AG09319 (cell line): ENCODE measurements at regions not wholly inside any gene's neighbourhood (a gene's known extent, or its start where the extent isn't known, plus 50 kb on each side); places are given as distances from the start of the nearest gene placed in this dataset.

Experiments
- DNase-seq: peaks from one replicate; pipeline ENCODE4 v3.0.0-alpha.2; 2010; ENCODE audit warnings: low read depth; ENCODE audit errors: extremely low read depth
- TF ChIP-seq, protein P1 (sequence below): IDR thresholded peaks from 2 replicates; pipeline ENCODE4 v1.5.1; 2011; ENCODE audit warnings: low read depth, mild to moderate bottlenecking, inconsistent platforms, low read length, moderate library complexity

DNA sequence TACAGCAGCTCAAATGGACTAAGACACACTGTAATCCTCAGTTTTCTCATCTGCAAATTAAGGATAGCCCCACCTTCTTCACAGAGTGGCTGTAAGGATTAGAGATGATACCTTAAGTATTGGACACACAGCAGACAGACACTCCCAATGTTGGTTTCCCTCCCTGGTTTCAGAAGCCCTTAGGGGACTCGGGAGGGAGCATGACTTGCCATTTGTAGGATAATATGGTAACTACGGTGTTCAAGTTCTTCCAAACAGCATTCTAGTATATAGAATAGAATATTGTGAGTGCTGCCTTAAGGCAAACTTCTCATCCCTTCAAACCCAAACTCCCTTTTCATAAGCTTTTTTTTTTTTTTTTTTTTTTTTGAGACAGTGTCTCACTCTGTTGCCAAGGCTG is 101.9 kb downstream of the COPRS start:
- DNase-seq = no peak
- TF ChIP-seq, protein P1, sequence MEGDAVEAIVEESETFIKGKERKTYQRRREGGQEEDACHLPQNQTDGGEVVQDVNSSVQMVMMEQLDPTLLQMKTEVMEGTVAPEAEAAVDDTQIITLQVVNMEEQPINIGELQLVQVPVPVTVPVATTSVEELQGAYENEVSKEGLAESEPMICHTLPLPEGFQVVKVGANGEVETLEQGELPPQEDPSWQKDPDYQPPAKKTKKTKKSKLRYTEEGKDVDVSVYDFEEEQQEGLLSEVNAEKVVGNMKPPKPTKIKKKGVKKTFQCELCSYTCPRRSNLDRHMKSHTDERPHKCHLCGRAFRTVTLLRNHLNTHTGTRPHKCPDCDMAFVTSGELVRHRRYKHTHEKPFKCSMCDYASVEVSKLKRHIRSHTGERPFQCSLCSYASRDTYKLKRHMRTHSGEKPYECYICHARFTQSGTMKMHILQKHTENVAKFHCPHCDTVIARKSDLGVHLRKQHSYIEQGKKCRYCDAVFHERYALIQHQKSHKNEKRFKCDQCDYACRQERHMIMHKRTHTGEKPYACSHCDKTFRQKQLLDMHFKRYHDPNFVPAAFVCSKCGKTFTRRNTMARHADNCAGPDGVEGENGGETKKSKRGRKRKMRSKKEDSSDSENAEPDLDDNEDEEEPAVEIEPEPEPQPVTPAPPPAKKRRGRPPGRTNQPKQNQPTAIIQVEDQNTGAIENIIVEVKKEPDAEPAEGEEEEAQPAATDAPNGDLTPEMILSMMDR = no peak

DNA sequence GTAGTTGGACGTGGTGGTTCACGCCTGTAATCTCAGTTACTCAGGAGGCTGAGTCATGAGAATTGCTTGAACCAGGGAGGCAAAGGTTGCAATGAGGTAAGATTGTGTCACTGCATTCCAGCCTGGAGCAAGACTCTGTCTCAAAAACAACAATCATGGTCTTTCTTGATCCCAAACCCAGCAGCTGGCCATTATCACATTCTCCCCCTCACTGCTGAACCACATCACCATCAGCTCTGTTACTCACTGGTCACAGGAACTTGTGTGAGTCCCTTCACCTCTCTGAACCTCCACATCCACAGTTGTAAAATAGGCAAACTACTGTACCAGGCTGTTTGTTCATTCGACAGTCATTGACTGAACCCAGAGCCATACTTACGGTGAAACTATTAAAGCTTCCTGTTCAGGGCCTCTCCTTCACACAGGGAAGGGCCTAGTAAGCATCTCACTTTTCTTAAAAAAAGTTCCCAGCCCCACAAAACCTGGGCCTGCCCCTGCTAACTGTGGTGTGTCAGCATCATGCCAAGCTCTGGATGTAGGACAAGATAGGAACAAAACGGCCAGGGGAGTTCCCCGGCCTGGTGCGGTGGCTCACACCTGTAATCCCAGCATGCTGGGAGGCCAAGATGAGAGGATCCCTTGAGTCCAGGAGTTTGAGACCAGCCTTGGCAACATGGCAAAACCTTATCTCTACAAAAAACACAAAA is 104.7 kb downstream of the COPRS start:
- no peak for DNase-seq
- TF ChIP-seq, protein P1 = no peak

DNA sequence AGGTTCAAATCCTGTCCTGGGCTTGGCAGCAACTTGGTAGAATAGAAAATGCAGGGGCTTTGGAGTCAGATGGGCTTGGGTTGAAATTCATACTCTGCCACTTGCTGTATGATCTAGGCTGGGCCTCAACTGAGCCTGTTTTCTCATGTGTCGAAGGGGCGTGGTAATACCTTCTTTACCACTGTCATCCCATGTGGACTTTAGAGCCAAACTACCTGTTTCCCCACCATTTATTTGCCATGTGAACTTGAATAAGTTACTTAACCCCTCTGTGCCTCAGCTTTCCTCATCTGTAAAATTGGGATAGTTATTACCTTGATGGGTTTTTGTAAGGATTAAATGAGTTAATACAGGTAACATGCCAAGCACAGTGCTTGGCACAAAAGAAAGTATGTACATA is 106.0 kb downstream of the COPRS start:
- DNase-seq = no peak
- TF ChIP-seq, protein P1 = no peak

DNA sequence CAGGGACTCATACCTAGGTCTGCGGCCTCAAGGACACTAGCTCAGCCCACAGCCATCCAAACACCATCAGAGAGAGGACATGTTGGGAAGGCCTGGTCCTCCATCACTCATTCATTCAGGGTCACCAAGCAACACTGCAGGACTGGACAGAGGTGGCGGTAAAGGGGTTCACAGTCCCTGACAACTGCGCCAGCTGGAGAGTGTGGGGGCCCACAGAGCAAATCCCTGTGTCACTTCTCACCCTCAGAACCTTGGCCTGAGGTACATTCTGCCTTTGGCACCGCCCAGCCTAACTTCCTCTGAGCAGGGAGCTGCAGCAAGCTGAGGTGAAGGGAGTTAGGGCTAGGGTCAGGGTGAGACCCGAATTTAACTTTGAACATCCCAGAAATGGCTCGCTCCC is 106.5 kb downstream of the COPRS start:
- no peak for DNase-seq

DNA sequence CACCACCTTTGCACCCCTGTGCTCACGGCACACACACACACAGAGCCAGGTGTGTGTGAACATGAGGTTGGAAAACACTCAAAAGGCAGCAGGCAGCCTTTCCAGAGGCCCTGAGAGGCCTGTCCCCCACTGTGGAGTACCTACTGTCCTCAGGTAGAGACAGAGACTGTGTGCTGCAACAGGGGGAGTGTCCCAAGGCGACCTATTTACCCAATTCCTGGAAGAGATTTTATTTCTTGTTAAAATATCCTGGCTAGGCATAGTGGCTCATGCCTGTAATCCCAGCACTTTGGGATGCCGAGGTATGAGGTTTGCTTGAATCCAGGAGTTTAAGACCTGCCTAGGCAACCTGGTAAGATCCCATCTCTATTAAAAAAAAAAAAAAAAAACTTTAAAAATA is 108.5 kb downstream of the COPRS start:
- TF ChIP-seq, protein P1 = no peak
- DNase-seq = no peak

More for the DNA sequence above, 106.5 kb downstream of the COPRS start:
- TF ChIP-seq, protein P1 = no peak

DNA sequence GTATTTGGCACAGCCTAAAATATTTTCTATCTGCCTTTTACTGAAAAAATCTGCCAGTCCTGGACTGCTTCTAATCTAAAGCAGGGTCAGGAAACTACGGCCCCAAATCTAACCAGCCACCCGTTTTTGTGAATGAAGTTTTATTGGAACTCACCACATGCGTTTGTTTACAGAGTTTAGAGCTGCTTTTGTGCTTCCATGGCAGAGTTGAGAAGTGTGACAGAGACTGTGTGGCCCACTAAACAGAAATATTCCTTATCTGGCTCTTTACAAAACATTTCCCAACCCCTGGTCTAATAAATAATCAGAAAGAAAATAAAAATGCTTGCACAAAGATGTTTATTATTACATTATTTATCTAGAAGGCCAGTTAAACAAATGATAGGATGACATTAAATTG is 110.2 kb downstream of the COPRS start:
- TF ChIP-seq, protein P1 = no peak
- no peak for DNase-seq

DNA sequence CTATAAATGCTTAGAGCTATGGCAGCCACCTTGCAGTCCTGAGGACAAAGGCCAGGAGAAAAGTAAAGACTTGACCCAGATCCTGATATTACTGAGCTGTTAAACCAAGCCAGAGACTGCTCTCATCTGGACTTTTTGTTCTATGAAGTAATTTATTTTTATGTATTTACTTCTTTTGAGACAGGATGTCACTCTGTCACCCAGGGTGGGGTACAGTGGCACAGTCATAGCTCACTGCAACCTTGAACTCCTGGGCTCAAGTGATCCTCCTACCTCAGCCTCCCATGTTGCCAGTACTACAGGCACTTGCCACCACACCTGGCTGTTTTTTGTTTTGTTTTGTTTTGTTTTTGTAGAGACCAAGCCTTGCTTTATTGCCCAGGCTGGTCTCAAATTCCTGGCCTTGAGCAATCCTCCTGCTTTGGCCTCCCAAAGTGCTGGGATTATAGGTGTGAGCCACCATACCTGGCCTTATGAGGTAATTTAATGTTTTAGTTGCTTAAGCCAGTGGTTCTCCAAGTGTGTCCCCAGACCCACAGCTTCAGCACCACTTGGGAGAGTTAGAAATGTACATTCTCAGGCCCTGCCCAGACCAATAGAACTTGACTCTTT is 112.1 kb downstream of the COPRS start:
- TF ChIP-seq, protein P1 = no peak
- no peak for DNase-seq
